Mesenchymal stem cell (in vitro differentiated cells and primary cell): ENCODE measurements at regions not wholly inside any gene's neighbourhood (a gene's known extent, or its start where the extent isn't known, plus 50 kb on each side); places are given as distances from the start of the nearest gene placed in this dataset.
A peak's percentile ranks its signal among the peaks of the same experiment; 100 is the strongest.

Source experiments
- DNase-seq: peaks from one replicate; pipeline ENCODE4 v3.0.0-alpha.2; 2013
- H2AFZ ChIP-seq: one replicate; pipeline ENCODE4 v1.6.1; 2013; ENCODE audit warnings: low read depth, mild to moderate bottlenecking, control low read depth, inconsistent platforms, low read length, moderate library complexity
- H2AK5ac ChIP-seq: 2 replicates; pipeline ENCODE4 v1.6.1; 2013; ENCODE audit warnings: low read length, moderate library complexity, mild to moderate bottlenecking, inconsistent platforms; ENCODE audit not compliant: severe bottlenecking
- H2BK120ac ChIP-seq: one replicate; pipeline ENCODE4 v1.6.1; 2013; ENCODE audit warnings: low read depth, mild to moderate bottlenecking, inconsistent platforms, low read length, moderate library complexity
- H2BK12ac ChIP-seq, 2 experiments: one replicate each; pipeline ENCODE4 v1.6.1; 2013; ENCODE audit warnings: inconsistent platforms in 2 of 2, low read length in 2 of 2, mild to moderate bottlenecking in 2 of 2, moderate library complexity in 2 of 2, control low read depth in 1 of 2
- H2BK15ac ChIP-seq: one replicate; pipeline ENCODE4 v1.6.1; 2013; ENCODE audit warnings: mild to moderate bottlenecking, low read depth, inconsistent platforms; ENCODE audit not compliant: poor library complexity, severe bottlenecking
- H2BK5ac ChIP-seq: 2 replicates; pipeline ENCODE4 v1.6.1; 2013; ENCODE audit warnings: low read depth, mild to moderate bottlenecking, low read length, control low read depth, inconsistent platforms; ENCODE audit not compliant: poor library complexity, severe bottlenecking
- H3K14ac ChIP-seq, 2 experiments: one replicate each; pipeline ENCODE4 v1.6.1; 2013; ENCODE audit warnings: inconsistent platforms in 2 of 2, low read length in 2 of 2, control low read depth in 1 of 2, mild to moderate bottlenecking in 1 of 2, moderate library complexity in 1 of 2
- H3K18ac ChIP-seq, 2 experiments: one replicate each; pipeline ENCODE4 v1.6.1; 2013; ENCODE audit warnings: inconsistent platforms in 2 of 2, low read length in 2 of 2, control low read depth in 1 of 2, low read depth in 1 of 2, mild to moderate bottlenecking in 1 of 2
- H3K23ac ChIP-seq, 2 experiments: one replicate each; pipeline ENCODE4 v1.6.1; 2013; ENCODE audit warnings: inconsistent platforms in 2 of 2, low read length in 2 of 2, mild to moderate bottlenecking in 2 of 2, moderate library complexity in 2 of 2, control low read depth in 1 of 2
- H3K27ac ChIP-seq: 2 replicates; pipeline ENCODE4 v1.5.1; 2013; ENCODE audit warnings: mild to moderate bottlenecking, moderate library complexity, low read length, control low read depth, inconsistent platforms; ENCODE audit not compliant: poor library complexity, severe bottlenecking
- H3K27me3 ChIP-seq, 2 experiments: 2 replicates each; pipeline versions ENCODE4 v1.6.1 to v1.7.0; 2013; ENCODE audit warnings: low read length in 2 of 2, mild to moderate bottlenecking in 2 of 2, moderate library complexity in 2 of 2, control low read depth in 1 of 2, inconsistent platforms in 1 of 2; ENCODE audit not compliant: control insufficient read depth in 1 of 2, insufficient read depth in 1 of 2
- H3K36me3 ChIP-seq, 2 experiments: 2 replicates each; pipeline versions ENCODE4 v1.6.1 to v1.7.0; 2013; ENCODE audit warnings: low read length in 2 of 2, control low read depth in 1 of 2, inconsistent platforms in 1 of 2, low read depth in 1 of 2, mild to moderate bottlenecking in 1 of 2; ENCODE audit not compliant: insufficient read depth in 2 of 2, control insufficient read depth in 1 of 2
- H3K4ac ChIP-seq, 2 experiments: one replicate each; pipeline ENCODE4 v1.6.1; 2013; ENCODE audit warnings: inconsistent platforms in 2 of 2, low read length in 2 of 2, mild to moderate bottlenecking in 2 of 2, moderate library complexity in 2 of 2, control low read depth in 1 of 2, low read depth in 1 of 2
- H3K4me1 ChIP-seq: 2 replicates; pipeline ENCODE4 v1.6.1; 2013; ENCODE audit warnings: low read depth, low read length, control low read depth; ENCODE audit not compliant: control insufficient read depth, insufficient read depth
- H3K4me2 ChIP-seq: 2 replicates; pipeline ENCODE4 v1.6.1; 2013; ENCODE audit warnings: low read length, mild to moderate bottlenecking, inconsistent platforms; ENCODE audit not compliant: poor library complexity, severe bottlenecking
- H3K4me3 ChIP-seq, 2 experiments: 2 replicates each; pipeline versions ENCODE4 v1.5.1 to v1.7.0; 2013; ENCODE audit warnings: low read length in 2 of 2, mild to moderate bottlenecking in 2 of 2, control low read depth in 1 of 2, low read depth in 1 of 2; ENCODE audit not compliant: insufficient read depth in 1 of 2
- H3K79me1 ChIP-seq: replicated peaks from 2 replicates; pipeline ENCODE4 v1.6.1; 2013; ENCODE audit warnings: mild to moderate bottlenecking, control low read depth, low read length, inconsistent platforms; ENCODE audit not compliant: poor library complexity, severe bottlenecking
- H3K9ac ChIP-seq: 2 replicates; pipeline ENCODE4 v1.7.0; 2013; ENCODE audit warnings: mild to moderate bottlenecking, low read length, moderate library complexity
- H3K9me3 ChIP-seq: 2 replicates; pipeline ENCODE4 v1.7.0; 2013; ENCODE audit warnings: mild to moderate bottlenecking, low read length; ENCODE audit not compliant: control insufficient read depth
- H4K8ac ChIP-seq: one replicate; pipeline ENCODE4 v1.6.1; 2013; ENCODE audit warnings: inconsistent platforms, mild to moderate bottlenecking, low read length, moderate library complexity
- H4K91ac ChIP-seq: one replicate; pipeline ENCODE4 v1.6.1; 2013; ENCODE audit warnings: mild to moderate bottlenecking, low read length, inconsistent platforms
- WGBS: methylation state at CpG from one replicate; pipeline ENCODE4 v1.1.7; 2013; ENCODE audit warnings: mixed read lengths; 5-methylcytosine and 5-hydroxymethylcytosine counted together

GRCh38 chr1:83495560-83495959, 503.4 kb downstream of the TTLL7 start:
- H3K4me3 ChIP-seq: no peak overlapping the region
- H4K91ac ChIP-seq: no peak overlapping the region
- H2BK5ac ChIP-seq: no peak overlapping the region
- no peak overlapping the region for H3K9ac ChIP-seq
- H3K18ac ChIP-seq: peak overlapping the region in 1 of 2 experiments; percentile 57
- DNase-seq: no peak
- H3K4me2 ChIP-seq: no peak overlapping the region
- H3K23ac ChIP-seq: no peak overlapping the region
- no peak overlapping the region for H3K4ac ChIP-seq
- H2BK15ac ChIP-seq: no peak overlapping the region
- H2AK5ac ChIP-seq: no peak overlapping the region
- H2BK120ac ChIP-seq: no peak overlapping the region
- H3K9me3 ChIP-seq: no peaks in the 10 kb centered on the region
- WGBS: 95% methylated on average over 8 of the region's 9 CpGs
- no peaks in the 10 kb centered on the region for H3K36me3 ChIP-seq
- no peaks in the 10 kb centered on the region for H3K27me3 ChIP-seq
- no peak overlapping the region for H4K8ac ChIP-seq
- no peak overlapping the region for H2BK12ac ChIP-seq
- H3K14ac ChIP-seq: no peak overlapping the region
- H2AFZ ChIP-seq: no peak overlapping the region
- H3K79me1 ChIP-seq: no peaks in the 10 kb centered on the region
- no peak overlapping the region for H3K27ac ChIP-seq
- H3K4me1 ChIP-seq: no peaks in the 10 kb centered on the region

- no peak overlapping the region for H2BK120ac ChIP-seq
- H2AK5ac ChIP-seq: no peak overlapping the region
- no peak overlapping the region for H3K4me2 ChIP-seq
- WGBS: 79% methylated on average over 2 of the region's 2 CpGs
- no peak overlapping the region for H3K27ac ChIP-seq
- no peak overlapping the region for H3K18ac ChIP-seq
- no peak for DNase-seq
- no peaks in the 10 kb centered on the region for H3K79me1 ChIP-seq
- no peak overlapping the region for H3K14ac ChIP-seq
- H2AFZ ChIP-seq: no peak overlapping the region
- H3K4ac ChIP-seq: no peak overlapping the region
- H2BK5ac ChIP-seq: no peak overlapping the region
- H2BK15ac ChIP-seq: no peak overlapping the region
- no peaks in the 10 kb centered on the region for H3K9me3 ChIP-seq
- no peak overlapping the region for H4K8ac ChIP-seq
- no peak overlapping the region for H4K91ac ChIP-seq
- H2BK12ac ChIP-seq: no peak overlapping the region
- H3K9ac ChIP-seq: no peak overlapping the region
- H3K36me3 ChIP-seq: no peaks in the 10 kb centered on the region
- H3K4me3 ChIP-seq: no peak overlapping the region
- H3K23ac ChIP-seq: no peak overlapping the region
- no peaks in the 10 kb centered on the region for H3K4me1 ChIP-seq
- H3K27me3 ChIP-seq: no peaks in the 10 kb centered on the region
Observed at GRCh38 chr1:83493633-83494032, 505.3 kb downstream of the TTLL7 start.

- no peak overlapping the region for H2BK5ac ChIP-seq
- DNase-seq: no peak
- H3K18ac ChIP-seq: no peak overlapping the region
- no peak overlapping the region for H3K14ac ChIP-seq
- 92% methylated on average over 1 of the region's 2 CpGs for WGBS
- no peak overlapping the region for H3K9ac ChIP-seq
- H4K91ac ChIP-seq: no peak overlapping the region
- no peak overlapping the region for H3K4ac ChIP-seq
- H3K4me3 ChIP-seq: no peak overlapping the region
- peak overlapping the region; percentile 28 for H2BK15ac ChIP-seq
- H2BK12ac ChIP-seq: no peak overlapping the region
- H2AK5ac ChIP-seq: no peak overlapping the region
- no peaks in the 10 kb centered on the region for H3K79me1 ChIP-seq
- no peak overlapping the region for H3K23ac ChIP-seq
- no peaks in the 10 kb centered on the region for H3K27me3 ChIP-seq
- no peak overlapping the region for H2BK120ac ChIP-seq
- no peak overlapping the region for H3K4me2 ChIP-seq
- H2AFZ ChIP-seq: no peak overlapping the region
- no peaks in the 10 kb centered on the region for H3K9me3 ChIP-seq
- H3K36me3 ChIP-seq: no peaks in the 10 kb centered on the region
- no peak overlapping the region for H3K27ac ChIP-seq
- no peaks in the 10 kb centered on the region for H3K4me1 ChIP-seq
- no peak overlapping the region for H4K8ac ChIP-seq
Observed at GRCh38 chr1:83491930-83492329, 507.0 kb downstream of the TTLL7 start.

GRCh38 chr1:83490988-83491387, 507.9 kb downstream of the TTLL7 start:
- H3K79me1 ChIP-seq: no peaks in the 10 kb centered on the region
- H3K27ac ChIP-seq: no peak overlapping the region
- H2BK5ac ChIP-seq: no peak overlapping the region
- H2BK12ac ChIP-seq: no peak overlapping the region
- no peaks in the 10 kb centered on the region for H3K9me3 ChIP-seq
- no peak overlapping the region for H2BK120ac ChIP-seq
- no peak overlapping the region for H4K8ac ChIP-seq
- no peak overlapping the region for H4K91ac ChIP-seq
- H3K23ac ChIP-seq: no peak overlapping the region
- no peak overlapping the region for H2BK15ac ChIP-seq
- H3K4me2 ChIP-seq: no peak overlapping the region
- no peak for DNase-seq
- no peak overlapping the region for H2AK5ac ChIP-seq
- no peak overlapping the region for H3K4ac ChIP-seq
- no peak overlapping the region for H3K18ac ChIP-seq
- no peaks in the 10 kb centered on the region for H3K27me3 ChIP-seq
- H2AFZ ChIP-seq: no peak overlapping the region
- no peak overlapping the region for H3K14ac ChIP-seq
- H3K4me1 ChIP-seq: no peaks in the 10 kb centered on the region
- H3K9ac ChIP-seq: no peak overlapping the region
- no peaks in the 10 kb centered on the region for H3K36me3 ChIP-seq
- no peak overlapping the region for H3K4me3 ChIP-seq
